Hypothalamus (tissue), 51 donors: ENCODE measurements at regions not wholly inside any gene's neighbourhood (a gene's known extent, or its start where the extent isn't known, plus 50 kb on each side); places are given as distances from the start of the nearest gene placed in this dataset.
"Not testable (repeated sequence)": the region's sequence is repeated elsewhere in the genome, so short reads cannot be mapped to it uniquely, and the experiment has no call there.

Experiments
- DNase-seq, 51 donors: peaks; one replicate each; lab custom pipeline; 2025; lab: John Stamatoyannopoulos, UW

GRCh38 chr5:72599519-72600370 is 92.5 kb upstream of the ZNF366 start:
- no peak for DNase-seq

- DNase-seq = no peak
These were observed 91.8 kb upstream of the ZNF366 start for GRCh38 chr5:72599065-72599433.

- no peak for DNase-seq
These were observed 91.3 kb upstream of the ZNF366 start for GRCh38 chr5:72598401-72599064.

GRCh38 chr5:72597456-72597948 is 90.3 kb upstream of the ZNF366 start:
- DNase-seq = peak in 1 of 51 donors; percentile 35

GRCh38 chr5:72596956-72597355 is 89.7 kb upstream of the ZNF366 start:
- DNase-seq = no peak

- DNase-seq = no peak
These were observed 81.4 kb upstream of the ZNF366 start for GRCh38 chr5:72588640-72589039.

- DNase-seq = no peak
These were observed 80.6 kb upstream of the ZNF366 start for GRCh38 chr5:72587661-72588308.

- DNase-seq = no peak
These were observed 79.7 kb upstream of the ZNF366 start for GRCh38 chr5:72586788-72587530.

GRCh38 chr5:72584466-72584865 is 77.3 kb upstream of the ZNF366 start:
- no peak for DNase-seq

GRCh38 chr5:72579290-72579689 is 72.1 kb upstream of the ZNF366 start:
- not testable (repeated sequence) for DNase-seq

- DNase-seq = no peak
These were observed 65.1 kb upstream of the ZNF366 start for GRCh38 chr5:72572236-72572765.

- no peak for DNase-seq
These were observed 62.3 kb upstream of the ZNF366 start for GRCh38 chr5:72569408-72569944.

- DNase-seq = no peak
These were observed 59.5 kb upstream of the ZNF366 start for GRCh38 chr5:72566746-72567145.

GRCh38 chr5:72565513-72566289 is 58.5 kb upstream of the ZNF366 start:
- DNase-seq = no peak

- DNase-seq = no peak
These were observed 55.5 kb upstream of the ZNF366 start for GRCh38 chr5:72562717-72563116.

GRCh38 chr5:72561148-72561972 is 54.1 kb upstream of the ZNF366 start:
- no peak for DNase-seq

GRCh38 chr5:72559866-72560766 is 52.9 kb upstream of the ZNF366 start:
- peak in 8 of 51 donors; percentile 2 to 32 (median 8) for DNase-seq
